HEK293 (cell line): ENCODE measurements at regions not wholly inside any gene's neighbourhood (a gene's known extent, or its start where the extent isn't known, plus 50 kb on each side); places are given as distances from the start of the nearest gene placed in this dataset.

Experiments used
- CTCF ChIA-PET: fragments of 350-600 bp; formaldehyde crosslinking; extraction: SDS; loops from one replicate; lab custom pipeline; 2021; ENCODE audit warnings: antibody characterized with exemption; lab: Yijun Ruan, JAX
- POLR2A ChIA-PET: fragments of 300-600 bp; formaldehyde crosslinking; extraction: SDS; loops from one replicate; lab custom pipeline; 2020; ENCODE audit warnings: antibody characterized with exemption, inconsistent platforms; lab: Yijun Ruan, JAX
- H3K27ac ChIP-seq: fragments of 200-500 bp; sonication (Bioruptor generic); 2 replicates; pipeline ENCODE4 v1.5.1; 2014; ENCODE audit warnings: low read depth, low read length, control low read depth, inconsistent platforms; ENCODE audit errors: extremely low read depth
- H3K36me3 ChIP-seq, 2 experiments: fragments of 200-500 bp in 1 of 2; sonication (Bioruptor generic) in 1 of 2; 1 replicate in 1 of 2; 2 replicates in 1 of 2; pipeline ENCODE4 v1.5.1; 2014 to 2017; ENCODE audit warnings: inconsistent platforms in 2 of 2, low read length in 2 of 2; ENCODE audit not compliant: control insufficient read depth in 2 of 2, insufficient read depth in 1 of 2
- H3K4me1 ChIP-seq: fragments of 200-500 bp; sonication (Bioruptor generic); 2 replicates; pipeline ENCODE4 v1.5.1; 2014; ENCODE audit warnings: mild to moderate bottlenecking, low read length, inconsistent platforms; ENCODE audit not compliant: control insufficient read depth, insufficient read depth
- H3K4me3 ChIP-seq: 2 replicates; pipeline ENCODE4 v1.5.1; 2011; ENCODE audit warnings: low read depth, mild to moderate bottlenecking, control low read depth, low read length, moderate library complexity
- H3K9me3 ChIP-seq: fragments of 200-500 bp; sonication (Bioruptor generic); 2 replicates; pipeline ENCODE4 v1.5.1; 2014; ENCODE audit warnings: low read depth, low read length, inconsistent platforms; ENCODE audit not compliant: control insufficient read depth, insufficient read depth
- FEZF1 ChIP-seq: fragments of 450-650 bp; formaldehyde crosslinking; IDR thresholded peaks from 2 replicates; pipeline ENCODE4 v1.5.1; 2016; ENCODE audit warnings: missing biosample characterization, missing genetic modification characterization
- SETDB1 ChIP-seq: IDR thresholded peaks from one replicate; pipeline ENCODE4 v1.6.1; 2017; ENCODE audit warnings: mild to moderate bottlenecking, low read length, moderate library complexity, mixed read lengths; ENCODE audit not compliant: insufficient read length
- ZNF239 ChIP-seq: fragments of 450-650 bp; formaldehyde crosslinking; IDR thresholded peaks from 2 replicates; pipeline ENCODE4 v1.5.1; 2016; ENCODE audit warnings: missing biosample characterization, missing genetic modification characterization
- ZNF274 ChIP-seq, 2 experiments: fragments of 200-500 bp in 1 of 2; fragments of 450-650 bp in 1 of 2; sonication (Bioruptor generic) in 1 of 2; formaldehyde crosslinking in 1 of 2; IDR thresholded peaks; 2 replicates each; pipeline versions ENCODE4 v1.5.1 to v1.6.1; 2014 to 2016; ENCODE audit warnings: borderline replicate concordance in 1 of 2, inconsistent platforms in 1 of 2, low read length in 1 of 2, missing biosample characterization in 1 of 2, missing genetic modification characterization in 1 of 2
- ZNF548 ChIP-seq: fragments of 450-650 bp; formaldehyde crosslinking; IDR thresholded peaks from 2 replicates; pipeline ENCODE4 v1.5.1; 2016; ENCODE audit warnings: missing biosample characterization, missing genetic modification characterization
- ZNF561 ChIP-seq: fragments of 450-650 bp; IDR thresholded peaks from 2 replicates; pipeline ENCODE4 v1.5.1; 2018; ENCODE audit warnings: missing biosample characterization, missing genetic modification characterization, borderline replicate concordance
- ZSCAN30 ChIP-seq: fragments of 450-650 bp; IDR thresholded peaks from 2 replicates; pipeline ENCODE4 v1.5.1; 2018; ENCODE audit warnings: missing biosample characterization, mild to moderate bottlenecking, missing genetic modification characterization, moderate library complexity
- TF ChIP-seq, protein P1 (sequence below): fragments of 450-650 bp; formaldehyde crosslinking; IDR thresholded peaks from 2 replicates; pipeline ENCODE4 v1.5.1; 2016; ENCODE audit warnings: missing biosample characterization, missing genetic modification characterization
- TF ChIP-seq, protein P2 (sequence below): fragments of 450-650 bp; formaldehyde crosslinking; IDR thresholded peaks from 2 replicates; pipeline ENCODE4 v1.5.1; 2016; ENCODE audit warnings: missing biosample characterization, missing genetic modification characterization
- TF ChIP-seq, protein P3 (sequence below): fragments of 450-650 bp; formaldehyde crosslinking; IDR thresholded peaks from 2 replicates; pipeline ENCODE4 v1.5.1; 2016; ENCODE audit warnings: missing biosample characterization, missing genetic modification characterization
- TF ChIP-seq, protein P4 (sequence below): fragments of 450-650 bp; formaldehyde crosslinking; IDR thresholded peaks from 2 replicates; pipeline ENCODE4 v1.5.1; 2017; ENCODE audit warnings: missing biosample characterization, missing genetic modification characterization
- TF ChIP-seq, protein P5 (sequence below): fragments of 450-650 bp; formaldehyde crosslinking; IDR thresholded peaks from 2 replicates; pipeline ENCODE4 v1.5.1; 2017; ENCODE audit warnings: missing biosample characterization, missing genetic modification characterization
- TF ChIP-seq, protein P6 (sequence below): fragments of 450-650 bp; formaldehyde crosslinking; IDR thresholded peaks from 2 replicates; pipeline ENCODE4 v1.5.1; 2016; ENCODE audit warnings: missing biosample characterization, missing genetic modification characterization
- TF ChIP-seq, protein P7 (sequence below): fragments of 450-650 bp; formaldehyde crosslinking; IDR thresholded peaks from 2 replicates; pipeline ENCODE4 v1.5.1; 2016; ENCODE audit warnings: missing biosample characterization, missing genetic modification characterization

DNA sequence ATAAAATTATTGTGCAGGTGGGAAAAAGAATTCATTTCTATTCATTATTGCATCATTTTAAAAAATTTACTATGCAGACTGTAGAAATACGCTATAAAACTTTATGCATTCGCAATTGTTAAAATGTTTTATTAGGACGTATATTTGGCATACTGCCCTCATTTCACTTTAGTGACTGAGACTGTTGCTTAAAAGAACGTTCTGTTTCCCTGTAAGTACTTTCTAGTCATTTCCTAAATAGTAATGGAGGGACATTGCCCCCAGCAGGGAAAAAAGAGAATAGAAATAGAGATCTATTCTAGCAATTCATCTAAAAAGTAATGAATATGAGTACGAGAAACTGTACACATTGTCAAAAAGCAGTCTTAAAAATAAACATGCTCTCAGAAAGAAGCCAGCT lies 1295.8 kb upstream of the TENM3 start (continued):
- TF ChIP-seq, protein P1, sequence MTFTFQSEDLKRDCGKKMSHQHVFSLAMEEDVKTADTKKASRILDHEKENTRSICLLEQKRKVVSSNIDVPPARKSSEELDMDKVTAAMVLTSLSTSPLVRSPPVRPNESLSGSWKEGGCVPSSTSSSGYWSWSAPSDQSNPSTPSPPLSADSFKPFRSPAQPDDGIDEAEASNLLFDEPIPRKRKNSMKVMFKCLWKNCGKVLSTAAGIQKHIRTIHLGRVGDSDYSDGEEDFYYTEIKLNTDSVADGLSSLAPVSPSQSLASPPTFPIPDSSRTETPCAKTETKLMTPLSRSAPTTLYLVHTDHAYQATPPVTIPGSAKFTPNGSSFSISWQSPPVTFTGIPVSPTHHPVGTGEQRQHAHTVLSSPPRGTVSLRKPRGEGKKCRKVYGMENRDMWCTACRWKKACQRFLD (tag by site-specific recombination) = no peak
- no peak for TF ChIP-seq ZNF239 (tag by site-specific recombination)
- TF ChIP-seq, protein P2, sequence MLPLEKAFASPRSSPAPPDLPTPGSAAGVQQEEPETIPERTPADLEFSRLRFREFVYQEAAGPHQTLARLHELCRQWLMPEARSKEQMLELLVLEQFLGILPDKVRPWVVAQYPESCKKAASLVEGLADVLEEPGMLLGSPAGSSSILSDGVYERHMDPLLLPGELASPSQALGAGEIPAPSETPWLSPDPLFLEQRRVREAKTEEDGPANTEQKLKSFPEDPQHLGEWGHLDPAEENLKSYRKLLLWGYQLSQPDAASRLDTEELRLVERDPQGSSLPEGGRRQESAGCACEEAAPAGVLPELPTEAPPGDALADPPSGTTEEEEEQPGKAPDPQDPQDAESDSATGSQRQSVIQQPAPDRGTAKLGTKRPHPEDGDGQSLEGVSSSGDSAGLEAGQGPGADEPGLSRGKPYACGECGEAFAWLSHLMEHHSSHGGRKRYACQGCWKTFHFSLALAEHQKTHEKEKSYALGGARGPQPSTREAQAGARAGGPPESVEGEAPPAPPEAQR (tag by site-specific recombination) = no peak
- no peak for TF ChIP-seq ZNF274 (IDR thresholded peaks at IDR 0.05; ENCODE audit: low read length)
- no peak for TF ChIP-seq ZNF274 (tag by site-specific recombination; IDR thresholded peaks at IDR 0.05; ENCODE audit: borderline replicate concordance)
- TF ChIP-seq, protein P3, sequence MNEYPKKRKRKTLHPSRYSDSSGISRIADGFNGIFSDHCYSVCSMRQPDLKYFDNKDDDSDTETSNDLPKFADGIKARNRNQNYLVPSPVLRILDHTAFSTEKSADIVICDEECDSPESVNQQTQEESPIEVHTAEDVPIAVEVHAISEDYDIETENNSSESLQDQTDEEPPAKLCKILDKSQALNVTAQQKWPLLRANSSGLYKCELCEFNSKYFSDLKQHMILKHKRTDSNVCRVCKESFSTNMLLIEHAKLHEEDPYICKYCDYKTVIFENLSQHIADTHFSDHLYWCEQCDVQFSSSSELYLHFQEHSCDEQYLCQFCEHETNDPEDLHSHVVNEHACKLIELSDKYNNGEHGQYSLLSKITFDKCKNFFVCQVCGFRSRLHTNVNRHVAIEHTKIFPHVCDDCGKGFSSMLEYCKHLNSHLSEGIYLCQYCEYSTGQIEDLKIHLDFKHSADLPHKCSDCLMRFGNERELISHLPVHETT (tag by site-specific recombination) = no peak
- 0 out of 2 replicates have a peak, but pooled peaks have one; percentile 19 for TF ChIP-seq ZSCAN30 (tag by site-specific recombination)
- TF ChIP-seq, all 188 proteins: peak for 9

DNA sequence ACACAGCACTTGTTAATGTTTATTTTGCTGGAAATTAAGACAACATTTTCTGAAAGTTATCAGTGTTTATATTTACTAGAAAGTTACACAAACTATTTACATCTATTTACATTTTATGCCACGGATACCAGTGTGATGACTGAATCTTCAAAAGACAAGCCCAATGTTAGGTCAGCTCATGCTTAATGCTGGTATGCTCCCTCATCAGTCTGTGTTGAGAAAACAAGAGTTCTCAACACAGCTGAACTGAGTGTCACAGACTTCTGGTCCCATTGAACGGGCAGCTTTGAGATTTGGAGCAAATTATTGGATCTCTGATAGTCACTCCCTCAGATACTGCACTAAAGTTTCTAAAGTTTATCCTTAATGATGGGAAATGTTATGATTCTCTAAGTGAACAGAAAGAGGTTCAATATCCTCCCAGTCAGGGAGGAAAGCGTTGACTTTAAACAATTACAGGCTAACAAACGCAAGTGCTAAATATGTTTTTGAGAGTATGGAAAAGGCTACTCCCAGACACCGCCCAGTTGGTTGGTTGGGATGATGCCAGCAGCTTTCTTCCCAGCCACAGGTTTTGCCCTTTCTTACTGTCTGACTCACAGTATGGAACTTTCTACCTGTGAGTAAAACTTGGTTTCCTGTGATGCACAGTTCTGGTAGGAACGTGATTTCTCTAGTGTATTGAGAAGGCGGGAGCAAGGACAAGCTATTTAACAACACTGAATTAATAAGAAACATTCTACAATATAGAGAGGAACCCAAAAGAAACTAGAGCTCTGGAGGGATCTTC lies 1293.6 kb upstream of the TENM3 start:
- no peak overlapping the region for H3K27ac ChIP-seq
- TF ChIP-seq SETDB1 = no peak
- TF ChIP-seq ZNF561 (tag by site-specific recombination) = no peak
- no peak for TF ChIP-seq ZNF548
- no peak for TF ChIP-seq FEZF1 (tag by site-specific recombination)
- no peak for TF ChIP-seq ZNF274 (IDR thresholded peaks at IDR 0.05; ENCODE audit: low read length)
- TF ChIP-seq ZNF274 (tag by site-specific recombination; IDR thresholded peaks at IDR 0.05; ENCODE audit: borderline replicate concordance) = no peak
- TF ChIP-seq, protein P4, sequence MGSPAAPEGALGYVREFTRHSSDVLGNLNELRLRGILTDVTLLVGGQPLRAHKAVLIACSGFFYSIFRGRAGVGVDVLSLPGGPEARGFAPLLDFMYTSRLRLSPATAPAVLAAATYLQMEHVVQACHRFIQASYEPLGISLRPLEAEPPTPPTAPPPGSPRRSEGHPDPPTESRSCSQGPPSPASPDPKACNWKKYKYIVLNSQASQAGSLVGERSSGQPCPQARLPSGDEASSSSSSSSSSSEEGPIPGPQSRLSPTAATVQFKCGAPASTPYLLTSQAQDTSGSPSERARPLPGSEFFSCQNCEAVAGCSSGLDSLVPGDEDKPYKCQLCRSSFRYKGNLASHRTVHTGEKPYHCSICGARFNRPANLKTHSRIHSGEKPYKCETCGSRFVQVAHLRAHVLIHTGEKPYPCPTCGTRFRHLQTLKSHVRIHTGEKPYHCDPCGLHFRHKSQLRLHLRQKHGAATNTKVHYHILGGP (tag by site-specific recombination) = peak; percentile 61; the same call in 1 of the 2 replicates
- no peak overlapping the region for H3K4me3 ChIP-seq
- no peaks in the 10 kb centered on the region for H3K36me3 ChIP-seq
- no peaks in the 10 kb centered on the region; the same call in 1 of the 2 replicates for H3K4me1 ChIP-seq
- H3K9me3 ChIP-seq = no peaks in the 10 kb centered on the region
- ChIA-PET CTCF (interaction anchor here (0.5 to 2.1 kb wide), 4 partner anchors 11 to 1466 kb away, joined by 3 to 7 read pairs (median 4); no protein-coding TSS in a partner anchor), POLR2A (no interaction called here)

DNA sequence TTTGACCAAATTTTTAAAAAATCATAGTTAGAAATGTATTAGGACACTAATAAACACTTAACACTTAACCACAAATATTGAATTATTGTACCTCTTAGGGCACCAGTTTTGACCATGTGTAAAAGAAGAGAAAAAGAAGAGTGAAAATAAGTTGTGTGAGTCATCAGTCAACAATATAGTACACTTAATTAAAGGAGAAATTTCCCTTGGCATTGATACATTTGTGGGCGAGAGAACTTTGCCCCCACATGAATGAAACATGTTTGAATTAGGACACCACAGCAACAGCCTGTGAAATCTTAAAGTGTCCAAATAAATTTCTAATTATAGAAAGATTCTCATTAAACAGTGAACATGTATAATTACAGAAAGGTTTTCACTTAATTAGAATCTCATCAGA lies 1292.8 kb upstream of the TENM3 start:
- Histone ChIP-seq H3K4me1 (no peaks in the 10 kb centered on the region; the same call in 1 of the 2 replicates), H3K27ac (no peak overlapping the region), H3K9me3 (no peaks in the 10 kb centered on the region), H3K4me3 (no peak overlapping the region), H3K36me3 (no peaks in the 10 kb centered on the region)
- ChIA-PET CTCF (interaction anchor here (0.6 to 2.1 kb wide), 2 partner anchors 121 to 134 kb away, joined by 3 to 7 read pairs; no protein-coding TSS in a partner anchor), POLR2A (no interaction called here)
- TF ChIP-seq SETDB1 = no peak
- TF ChIP-seq, protein P5, sequence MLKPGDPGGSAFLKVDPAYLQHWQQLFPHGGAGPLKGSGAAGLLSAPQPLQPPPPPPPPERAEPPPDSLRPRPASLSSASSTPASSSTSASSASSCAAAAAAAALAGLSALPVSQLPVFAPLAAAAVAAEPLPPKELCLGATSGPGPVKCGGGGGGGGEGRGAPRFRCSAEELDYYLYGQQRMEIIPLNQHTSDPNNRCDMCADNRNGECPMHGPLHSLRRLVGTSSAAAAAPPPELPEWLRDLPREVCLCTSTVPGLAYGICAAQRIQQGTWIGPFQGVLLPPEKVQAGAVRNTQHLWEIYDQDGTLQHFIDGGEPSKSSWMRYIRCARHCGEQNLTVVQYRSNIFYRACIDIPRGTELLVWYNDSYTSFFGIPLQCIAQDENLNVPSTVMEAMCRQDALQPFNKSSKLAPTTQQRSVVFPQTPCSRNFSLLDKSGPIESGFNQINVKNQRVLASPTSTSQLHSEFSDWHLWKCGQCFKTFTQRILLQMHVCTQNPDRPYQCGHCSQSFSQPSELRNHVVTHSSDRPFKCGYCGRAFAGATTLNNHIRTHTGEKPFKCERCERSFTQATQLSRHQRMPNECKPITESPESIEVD (tag by site-specific recombination) = no peak
- TF ChIP-seq, protein P6, sequence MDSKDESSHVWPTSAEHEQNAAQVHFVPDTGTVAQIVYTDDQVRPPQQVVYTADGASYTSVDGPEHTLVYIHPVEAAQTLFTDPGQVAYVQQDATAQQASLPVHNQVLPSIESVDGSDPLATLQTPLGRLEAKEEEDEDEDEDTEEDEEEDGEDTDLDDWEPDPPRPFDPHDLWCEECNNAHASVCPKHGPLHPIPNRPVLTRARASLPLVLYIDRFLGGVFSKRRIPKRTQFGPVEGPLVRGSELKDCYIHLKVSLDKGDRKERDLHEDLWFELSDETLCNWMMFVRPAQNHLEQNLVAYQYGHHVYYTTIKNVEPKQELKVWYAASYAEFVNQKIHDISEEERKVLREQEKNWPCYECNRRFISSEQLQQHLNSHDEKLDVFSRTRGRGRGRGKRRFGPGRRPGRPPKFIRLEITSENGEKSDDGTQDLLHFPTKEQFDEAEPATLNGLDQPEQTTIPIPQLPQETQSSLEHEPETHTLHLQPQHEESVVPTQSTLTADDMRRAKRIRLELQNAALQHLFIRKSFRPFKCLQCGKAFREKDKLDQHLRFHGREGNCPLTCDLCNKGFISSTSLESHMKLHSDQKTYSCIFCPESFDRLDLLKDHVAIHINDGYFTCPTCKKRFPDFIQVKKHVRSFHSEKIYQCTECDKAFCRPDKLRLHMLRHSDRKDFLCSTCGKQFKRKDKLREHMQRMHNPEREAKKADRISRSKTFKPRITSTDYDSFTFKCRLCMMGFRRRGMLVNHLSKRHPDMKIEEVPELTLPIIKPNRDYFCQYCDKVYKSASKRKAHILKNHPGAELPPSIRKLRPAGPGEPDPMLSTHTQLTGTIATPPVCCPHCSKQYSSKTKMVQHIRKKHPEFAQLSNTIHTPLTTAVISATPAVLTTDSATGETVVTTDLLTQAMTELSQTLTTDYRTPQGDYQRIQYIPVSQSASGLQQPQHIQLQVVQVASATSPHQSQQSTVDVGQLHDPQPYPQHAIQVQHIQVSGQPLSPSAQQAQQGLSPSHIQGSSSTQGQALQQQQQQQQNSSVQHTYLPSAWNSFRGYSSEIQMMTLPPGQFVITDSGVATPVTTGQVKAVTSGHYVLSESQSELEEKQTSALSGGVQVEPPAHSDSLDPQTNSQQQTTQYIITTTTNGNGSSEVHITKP = no peak
- TF ChIP-seq, protein P7, sequence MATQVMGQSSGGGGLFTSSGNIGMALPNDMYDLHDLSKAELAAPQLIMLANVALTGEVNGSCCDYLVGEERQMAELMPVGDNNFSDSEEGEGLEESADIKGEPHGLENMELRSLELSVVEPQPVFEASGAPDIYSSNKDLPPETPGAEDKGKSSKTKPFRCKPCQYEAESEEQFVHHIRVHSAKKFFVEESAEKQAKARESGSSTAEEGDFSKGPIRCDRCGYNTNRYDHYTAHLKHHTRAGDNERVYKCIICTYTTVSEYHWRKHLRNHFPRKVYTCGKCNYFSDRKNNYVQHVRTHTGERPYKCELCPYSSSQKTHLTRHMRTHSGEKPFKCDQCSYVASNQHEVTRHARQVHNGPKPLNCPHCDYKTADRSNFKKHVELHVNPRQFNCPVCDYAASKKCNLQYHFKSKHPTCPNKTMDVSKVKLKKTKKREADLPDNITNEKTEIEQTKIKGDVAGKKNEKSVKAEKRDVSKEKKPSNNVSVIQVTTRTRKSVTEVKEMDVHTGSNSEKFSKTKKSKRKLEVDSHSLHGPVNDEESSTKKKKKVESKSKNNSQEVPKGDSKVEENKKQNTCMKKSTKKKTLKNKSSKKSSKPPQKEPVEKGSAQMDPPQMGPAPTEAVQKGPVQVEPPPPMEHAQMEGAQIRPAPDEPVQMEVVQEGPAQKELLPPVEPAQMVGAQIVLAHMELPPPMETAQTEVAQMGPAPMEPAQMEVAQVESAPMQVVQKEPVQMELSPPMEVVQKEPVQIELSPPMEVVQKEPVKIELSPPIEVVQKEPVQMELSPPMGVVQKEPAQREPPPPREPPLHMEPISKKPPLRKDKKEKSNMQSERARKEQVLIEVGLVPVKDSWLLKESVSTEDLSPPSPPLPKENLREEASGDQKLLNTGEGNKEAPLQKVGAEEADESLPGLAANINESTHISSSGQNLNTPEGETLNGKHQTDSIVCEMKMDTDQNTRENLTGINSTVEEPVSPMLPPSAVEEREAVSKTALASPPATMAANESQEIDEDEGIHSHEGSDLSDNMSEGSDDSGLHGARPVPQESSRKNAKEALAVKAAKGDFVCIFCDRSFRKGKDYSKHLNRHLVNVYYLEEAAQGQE (tag by site-specific recombination) = no peak
